CD8-positive, alpha-beta memory T cell (primary cell): ENCODE measurements at regions not wholly inside any gene's neighbourhood (a gene's known extent, or its start where the extent isn't known, plus 50 kb on each side); places are given as distances from the start of the nearest gene placed in this dataset.

ENCODE experiments used
- CTCF ChIA-PET: fragments of 350-600 bp; sonication (Branson Sonifier 250); formaldehyde crosslinking; loops from one replicate; lab custom pipeline; 2021; ENCODE audit warnings: antibody characterized with exemption; lab: Charles Lee
- POLR2A ChIA-PET: fragments of 350-600 bp; sonication (Branson Sonifier 250); formaldehyde crosslinking; loops from one replicate; lab custom pipeline; 2021; ENCODE audit warnings: antibody characterized with exemption; lab: Charles Lee
- DNase-seq, 5 donors: peaks; one replicate each; pipeline versions ENCODE4 v3.0.0 to v3.0.0-alpha.2; 2020 to 2022; ENCODE audit warnings: mixed read lengths in 1 of 5
- H3K27ac ChIP-seq: one replicate; pipeline ENCODE4 v1.7.0; 2013; ENCODE audit warnings: low read depth, mild to moderate bottlenecking, low read length, moderate library complexity
- H3K27me3 ChIP-seq: 2 replicates; pipeline ENCODE4 v1.7.0; 2013; ENCODE audit warnings: low read length, mild to moderate bottlenecking; ENCODE audit not compliant: insufficient read depth, poor library complexity, severe bottlenecking
- H3K36me3 ChIP-seq: 2 replicates; pipeline ENCODE4 v1.7.0; 2013; ENCODE audit warnings: mild to moderate bottlenecking, low read length, moderate library complexity; ENCODE audit not compliant: insufficient read depth
- H3K4me1 ChIP-seq: 2 replicates; pipeline ENCODE4 v1.7.0; 2013; ENCODE audit warnings: mild to moderate bottlenecking, low read length, moderate library complexity; ENCODE audit not compliant: insufficient read depth
- H3K4me3 ChIP-seq: 2 replicates; pipeline ENCODE4 v1.7.0; 2013; ENCODE audit warnings: mild to moderate bottlenecking, low read length
- H3K9me3 ChIP-seq: 2 replicates; pipeline ENCODE4 v1.7.0; 2013; ENCODE audit warnings: mild to moderate bottlenecking, low read length
- H3K27ac Mint-ChIP-seq, 8 donors: one replicate each; pipeline ENCODE4 v1.8.0; 2020 to 2021; ENCODE audit warnings: mixed read lengths in 8 of 8, mild to moderate bottlenecking in 6 of 8, inconsistent platforms in 3 of 8, moderate library complexity in 3 of 8
- H3K27me3 Mint-ChIP-seq, 2 donors: one replicate each; pipeline ENCODE4 v1.8.0; 2020 to 2021; ENCODE audit warnings: mixed read lengths in 2 of 2, mild to moderate bottlenecking in 1 of 2, moderate library complexity in 1 of 2
- H3K36me3 Mint-ChIP-seq, 3 donors: one replicate each; pipeline ENCODE4 v1.8.0; 2020 to 2021; ENCODE audit warnings: mixed read lengths in 3 of 3, inconsistent platforms in 1 of 3, mild to moderate bottlenecking in 1 of 3
- H3K4me1 Mint-ChIP-seq, 3 donors: one replicate each; pipeline ENCODE4 v1.8.0; 2020 to 2021; ENCODE audit warnings: mixed read lengths in 3 of 3, inconsistent platforms in 1 of 3, mild to moderate bottlenecking in 1 of 3
- H3K4me3 Mint-ChIP-seq, 7 donors: one replicate each; pipeline ENCODE4 v1.8.0; 2020 to 2021; ENCODE audit warnings: mixed read lengths in 7 of 7, mild to moderate bottlenecking in 6 of 7, moderate library complexity in 4 of 7, inconsistent platforms in 2 of 7
- H3K9me3 Mint-ChIP-seq, 5 donors: one replicate each; pipeline ENCODE4 v1.8.0; 2020 to 2022; ENCODE audit warnings: mixed read lengths in 5 of 5, mild to moderate bottlenecking in 3 of 5, moderate library complexity in 2 of 5, inconsistent platforms in 1 of 5

DNA sequence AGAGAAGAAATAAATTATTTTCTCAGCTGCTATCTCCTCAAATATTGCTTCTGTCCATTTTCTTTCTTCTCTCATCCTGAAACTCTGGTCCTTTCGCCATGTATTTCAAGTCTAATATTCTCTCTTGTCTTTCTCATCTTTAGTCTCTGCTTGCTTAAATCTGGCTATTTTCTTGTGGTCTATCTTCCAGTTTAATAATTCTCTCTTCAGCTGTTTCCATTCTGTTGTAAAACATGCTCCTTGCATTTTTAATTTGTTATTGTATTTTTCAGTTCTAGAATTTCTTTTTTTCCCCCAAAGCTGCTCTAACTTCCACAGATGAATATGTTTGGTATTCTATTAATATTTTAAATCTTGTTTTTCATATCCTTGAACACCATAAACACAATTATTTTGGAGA is 70.1 kb upstream of the TMPRSS2 start:
- Mint-ChIP-seq H3K27ac (no peak overlapping the region), H3K36me3 (peaks cover 0 to 5% (median 3%) of the 10 kb centered on the region in 3 donors), H3K9me3 (peaks cover 20 to 34% (median 24%) of the 10 kb centered on the region in 5 donors), H3K4me3 (no peak overlapping the region), H3K27me3 (peaks cover 17 to 31% of the 10 kb centered on the region in 2 donors), H3K4me1 (no peaks in the 10 kb centered on the region)
- Histone ChIP-seq H3K27ac (no peak overlapping the region), H3K27me3 (no peaks in the 10 kb centered on the region), H3K36me3 (no peaks in the 10 kb centered on the region), H3K4me3 (no peak overlapping the region), H3K4me1 (no peaks in the 10 kb centered on the region), H3K9me3 (no peaks in the 10 kb centered on the region)
- CTCF ChIA-PET, result no interaction called here
- DNase-seq, result no peak
- POLR2A ChIA-PET, result no interaction called here

DNA sequence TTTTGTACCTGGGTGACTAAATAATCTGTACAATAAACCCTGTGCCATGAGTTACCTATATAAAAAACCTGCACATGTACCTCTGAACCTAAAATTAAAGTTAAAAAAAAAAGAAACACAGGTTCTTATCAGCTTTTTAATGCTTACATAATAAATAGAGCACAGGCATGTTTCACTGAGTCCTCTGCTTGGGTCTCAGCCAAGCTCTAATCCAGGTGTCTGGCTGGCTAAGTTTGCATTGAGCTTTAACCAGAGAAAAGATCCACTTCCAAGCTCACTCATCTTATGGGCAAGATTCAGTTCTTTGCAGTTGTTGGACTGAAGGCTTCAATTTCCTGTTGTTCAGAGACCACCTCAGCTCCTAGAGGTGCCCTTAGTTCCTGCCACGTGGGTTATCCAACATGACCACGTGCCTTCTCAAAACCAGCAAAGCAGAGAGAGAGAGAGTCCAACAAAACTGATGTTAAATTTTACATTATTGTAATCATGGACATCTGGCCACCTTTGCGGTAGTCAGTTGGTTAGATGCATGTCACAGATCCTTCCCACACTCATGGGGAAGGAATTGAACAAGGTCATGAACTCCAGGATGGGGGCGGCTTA is 68.2 kb upstream of the TMPRSS2 start:
- ChIA-PET CTCF (no interaction called here), POLR2A (no interaction called here)
- H3K4me1 ChIP-seq, result no peaks in the 10 kb centered on the region
- H3K9me3 ChIP-seq, result no peaks in the 10 kb centered on the region
- H3K4me1 Mint-ChIP-seq, result no peaks in the 10 kb centered on the region
- H3K36me3 Mint-ChIP-seq, result peaks cover 0 to 10% (median 3%) of the 10 kb centered on the region in 3 donors
- no peak overlapping the region for H3K4me3 ChIP-seq
- H3K27ac ChIP-seq, result no peak overlapping the region
- H3K27me3 ChIP-seq, result no peaks in the 10 kb centered on the region
- no peaks in the 10 kb centered on the region for H3K36me3 ChIP-seq
- no peak overlapping the region for H3K4me3 Mint-ChIP-seq
- H3K27ac Mint-ChIP-seq, result no peak overlapping the region
- no peak for DNase-seq
- H3K9me3 Mint-ChIP-seq, result peaks cover 28 to 46% (median 33%) of the 10 kb centered on the region in 5 donors
- peaks cover 17 to 25% of the 10 kb centered on the region in 2 donors for H3K27me3 Mint-ChIP-seq

DNA sequence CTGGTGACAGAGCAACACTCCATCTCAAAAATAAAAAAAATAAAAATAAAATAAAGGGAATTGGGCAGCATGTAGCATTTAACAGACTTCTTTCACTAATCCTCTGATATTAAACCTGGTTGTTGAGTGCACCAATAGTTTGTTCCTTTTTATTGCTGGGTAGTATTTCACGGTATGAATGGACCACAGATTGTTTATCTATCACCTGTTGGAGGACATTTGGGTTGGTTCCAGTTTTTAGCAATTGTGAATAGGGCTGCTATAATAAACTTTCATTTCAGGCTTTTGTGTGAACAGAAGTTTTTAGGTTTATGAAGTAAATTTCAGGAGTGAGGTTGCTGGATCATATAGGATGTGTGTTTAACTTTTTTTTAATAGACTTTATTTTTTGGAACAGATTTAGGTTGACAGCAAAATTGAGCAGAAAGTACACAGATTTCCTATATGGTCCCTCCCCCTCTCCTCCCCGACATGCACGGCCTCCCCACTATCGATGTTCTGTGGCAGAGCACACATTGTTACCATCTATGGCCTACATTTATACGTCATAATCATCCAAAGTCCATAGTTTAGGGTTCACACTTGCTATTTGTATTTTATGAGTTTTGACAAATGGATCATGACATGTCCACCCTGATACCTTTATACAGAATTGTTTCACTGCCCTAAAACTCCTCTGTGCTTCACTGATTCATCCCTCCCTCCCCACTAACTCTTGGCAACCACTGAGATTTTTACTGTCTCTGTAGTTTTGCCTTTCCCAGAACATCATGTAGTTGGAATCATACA is 66.1 kb upstream of the TMPRSS2 start:
- H3K9me3 Mint-ChIP-seq, result peaks cover 31 to 42% (median 37%) of the 10 kb centered on the region in 5 donors
- DNase-seq, result no peak
- POLR2A ChIA-PET, result no interaction called here
- Histone ChIP-seq H3K27me3 (no peaks in the 10 kb centered on the region), H3K9me3 (no peaks in the 10 kb centered on the region), H3K27ac (no peak overlapping the region), H3K4me1 (no peaks in the 10 kb centered on the region), H3K4me3 (no peak overlapping the region), H3K36me3 (no peaks in the 10 kb centered on the region)
- H3K36me3 Mint-ChIP-seq, result peaks cover 0 to 14% (median 3%) of the 10 kb centered on the region in 3 donors
- no peak overlapping the region for H3K4me3 Mint-ChIP-seq
- H3K27ac Mint-ChIP-seq, result no peak overlapping the region
- peaks cover 15 to 20% of the 10 kb centered on the region in 2 donors for H3K27me3 Mint-ChIP-seq
- CTCF ChIA-PET, result no interaction called here
- no peaks in the 10 kb centered on the region for H3K4me1 Mint-ChIP-seq

DNA sequence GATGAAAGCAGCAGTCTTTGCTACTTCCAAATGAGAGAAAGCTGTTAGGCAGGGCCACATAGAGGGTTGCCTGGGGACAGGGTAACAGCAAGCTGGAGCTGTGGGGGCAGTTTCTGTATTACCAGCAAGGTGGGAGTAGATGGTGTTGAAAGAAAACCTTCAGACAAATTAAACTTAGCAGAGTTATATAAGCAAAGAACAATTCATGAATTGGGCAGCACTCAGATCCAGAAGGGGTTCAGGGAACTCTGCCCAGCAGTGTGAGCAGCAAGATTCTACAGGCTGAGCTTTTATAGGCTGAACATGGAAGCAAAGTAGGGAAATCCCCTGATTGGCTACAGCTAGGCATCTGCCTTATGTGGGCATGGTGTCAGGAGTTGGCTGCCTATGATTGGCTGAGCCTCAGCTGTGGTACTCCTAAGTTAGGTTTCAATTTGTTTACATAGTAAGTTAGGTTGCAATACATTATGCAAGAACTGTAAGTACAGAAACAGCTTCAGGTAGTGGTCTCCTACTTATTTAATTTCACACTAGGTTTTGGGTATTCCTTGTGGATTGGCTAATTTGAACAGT is 64.1 kb upstream of the TMPRSS2 start:
- no peaks in the 10 kb centered on the region for H3K4me1 ChIP-seq
- ChIA-PET POLR2A (no interaction called here), CTCF (interaction anchor here (1.1 kb wide), 1 partner anchor 52 kb away, joined by 3 read pairs; no protein-coding TSS in a partner anchor)
- no peaks in the 10 kb centered on the region for H3K9me3 ChIP-seq
- H3K4me3 ChIP-seq, result no peak overlapping the region
- H3K27ac ChIP-seq, result no peak overlapping the region
- H3K27me3 ChIP-seq, result no peaks in the 10 kb centered on the region
- H3K36me3 ChIP-seq, result no peaks in the 10 kb centered on the region
- H3K27me3 Mint-ChIP-seq, result peaks cover 20 to 29% of the 10 kb centered on the region in 2 donors
- no peak for DNase-seq
- H3K36me3 Mint-ChIP-seq, result peaks cover 0 to 14% (median 3%) of the 10 kb centered on the region in 3 donors
- no peaks in the 10 kb centered on the region for H3K4me1 Mint-ChIP-seq
- no peak overlapping the region for H3K4me3 Mint-ChIP-seq
- peaks cover 21 to 25% (median 23%) of the 10 kb centered on the region in 5 donors for H3K9me3 Mint-ChIP-seq
- no peak overlapping the region for H3K27ac Mint-ChIP-seq

DNA sequence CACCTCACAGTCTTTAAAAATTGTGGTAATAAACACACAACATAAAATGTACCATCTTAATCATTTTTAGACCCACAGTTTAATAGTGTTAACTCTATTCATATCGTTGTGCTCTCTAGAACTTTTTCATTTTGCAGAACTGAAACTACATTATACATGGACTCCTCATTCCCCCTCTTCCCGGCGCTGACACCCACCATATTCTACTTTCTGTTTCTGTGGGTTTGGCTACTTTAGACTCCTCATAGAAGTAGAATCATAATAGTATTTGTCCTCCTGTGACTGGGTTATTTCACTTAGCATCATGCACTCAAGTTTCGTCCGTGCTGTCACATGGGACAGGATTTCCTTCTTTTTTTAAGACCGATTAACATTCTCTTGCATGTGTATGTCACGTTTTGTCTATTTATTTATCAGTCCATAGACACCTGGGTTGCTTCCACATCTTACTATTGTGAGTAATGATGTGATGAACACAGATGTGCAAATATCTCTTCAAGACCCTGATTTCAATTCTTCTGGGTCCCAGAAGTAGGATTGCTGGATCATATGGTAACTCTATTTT is 62.9 kb upstream of the TMPRSS2 start:
- H3K4me1 Mint-ChIP-seq, result no peaks in the 10 kb centered on the region
- H3K27me3 ChIP-seq, result no peaks in the 10 kb centered on the region
- H3K4me1 ChIP-seq, result no peaks in the 10 kb centered on the region
- H3K9me3 ChIP-seq, result no peaks in the 10 kb centered on the region
- no peaks in the 10 kb centered on the region for H3K36me3 ChIP-seq
- no peak overlapping the region for H3K4me3 Mint-ChIP-seq
- peaks cover 11 to 21% (median 19%) of the 10 kb centered on the region in 5 donors for H3K9me3 Mint-ChIP-seq
- H3K4me3 ChIP-seq, result no peak overlapping the region
- no peak for DNase-seq
- peaks cover 0 to 14% (median 3%) of the 10 kb centered on the region in 3 donors for H3K36me3 Mint-ChIP-seq
- H3K27ac Mint-ChIP-seq, result no peak overlapping the region
- peaks cover 15 to 29% of the 10 kb centered on the region in 2 donors for H3K27me3 Mint-ChIP-seq
- POLR2A ChIA-PET, result no interaction called here
- CTCF ChIA-PET, result interaction anchor here (1.1 kb wide), 1 partner anchor 53 kb away, joined by 3 read pairs; no protein-coding TSS in a partner anchor
- H3K27ac ChIP-seq, result no peak overlapping the region

DNA sequence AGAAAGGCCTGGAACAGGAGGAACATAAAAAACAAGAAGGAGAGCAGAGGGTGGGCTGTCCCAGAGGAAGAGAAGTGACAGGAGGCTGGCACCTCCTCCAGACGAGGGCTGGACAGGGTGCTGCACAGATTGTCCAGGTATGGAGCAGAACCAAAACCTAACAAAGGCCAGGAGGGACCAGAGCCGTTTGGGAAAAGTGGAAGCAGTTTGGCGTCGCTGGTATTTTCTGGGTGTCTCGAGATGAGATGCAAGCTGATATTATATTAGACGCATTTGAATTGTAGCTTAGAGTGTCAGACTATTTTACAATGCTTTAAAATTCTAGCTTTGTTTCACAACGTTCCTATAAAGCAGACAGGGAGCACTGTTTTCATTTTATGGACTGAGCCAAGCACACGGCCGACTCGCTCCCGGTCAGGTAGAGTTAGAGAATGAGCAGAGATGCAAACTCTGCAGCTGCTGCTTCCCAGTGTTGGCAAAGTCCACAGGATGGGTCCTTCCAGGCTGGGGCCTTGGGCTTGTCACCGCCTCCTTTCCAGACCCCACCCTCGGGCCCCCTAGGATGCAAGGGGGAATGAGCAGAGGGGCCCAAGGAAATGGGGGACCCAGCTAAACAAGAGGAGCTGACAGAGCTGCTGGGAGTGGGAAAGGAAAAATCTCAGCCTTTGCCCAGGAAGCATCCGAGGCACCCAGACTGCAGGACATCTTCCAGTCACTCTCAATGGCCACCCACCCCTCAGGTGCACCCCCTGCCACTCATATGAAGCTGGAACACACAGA is 60.8 kb upstream of the TMPRSS2 start:
- peak overlapping the region in 1 of 8 donors; percentile 27 for H3K27ac Mint-ChIP-seq
- Histone ChIP-seq H3K4me3 (no peak overlapping the region), H3K27ac (no peak overlapping the region), H3K36me3 (no peaks in the 10 kb centered on the region), H3K9me3 (no peaks in the 10 kb centered on the region), H3K4me1 (no peaks in the 10 kb centered on the region), H3K27me3 (no peaks in the 10 kb centered on the region)
- peaks cover 0 to 8% (median 0%) of the 10 kb centered on the region in 3 donors for H3K36me3 Mint-ChIP-seq
- ChIA-PET CTCF (no interaction called here), POLR2A (no interaction called here)
- peaks cover 6 to 8% (median 7%) of the 10 kb centered on the region in 3 donors for H3K4me1 Mint-ChIP-seq
- H3K9me3 Mint-ChIP-seq, result peaks cover 10 to 15% (median 11%) of the 10 kb centered on the region in 5 donors
- DNase-seq, result no peak
- no peak overlapping the region for H3K4me3 Mint-ChIP-seq
- H3K27me3 Mint-ChIP-seq, result peaks cover 15 to 25% of the 10 kb centered on the region in 2 donors

DNA sequence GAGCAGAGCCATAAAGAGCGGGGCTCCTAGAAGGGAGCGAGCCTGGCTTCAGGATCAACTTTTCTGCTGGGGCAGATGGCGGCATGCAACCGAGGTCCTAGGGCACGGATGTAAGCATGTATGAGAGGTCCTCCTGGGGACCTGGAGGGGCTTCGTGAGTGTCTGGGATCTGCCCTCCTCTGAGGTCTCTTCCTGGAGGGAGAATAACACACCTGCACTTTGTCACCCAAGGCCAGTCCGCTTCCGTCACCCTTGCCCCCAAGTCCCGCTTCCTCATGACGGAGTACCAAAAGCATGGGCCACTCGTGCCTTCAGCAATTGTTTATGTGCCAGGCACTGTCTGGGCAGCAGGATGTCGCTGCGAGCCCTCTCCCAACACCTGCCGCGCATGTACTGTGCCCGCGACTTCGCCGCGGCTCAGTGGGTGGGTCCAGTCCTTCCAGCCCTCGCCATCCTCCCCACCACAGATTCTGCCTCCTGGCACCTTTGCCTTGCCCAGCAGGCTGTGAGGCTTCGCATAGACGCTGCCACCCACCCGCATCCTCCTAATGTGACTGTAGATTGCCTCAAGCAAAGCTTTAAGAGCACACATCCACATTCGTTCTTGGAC is 60.0 kb upstream of the TMPRSS2 start:
- Histone ChIP-seq H3K4me1 (no peaks in the 10 kb centered on the region), H3K27ac (no peak overlapping the region), H3K9me3 (no peaks in the 10 kb centered on the region), H3K4me3 (no peak overlapping the region), H3K36me3 (no peaks in the 10 kb centered on the region), H3K27me3 (no peaks in the 10 kb centered on the region)
- H3K4me1 Mint-ChIP-seq, result peaks cover 6 to 8% (median 7%) of the 10 kb centered on the region in 3 donors
- peaks cover 10 to 13% (median 11%) of the 10 kb centered on the region in 5 donors for H3K9me3 Mint-ChIP-seq
- CTCF ChIA-PET, result no interaction called here
- DNase-seq, result no peak
- peak overlapping the region in 1 of 8 donors; percentile 1 for H3K27ac Mint-ChIP-seq
- peaks cover 12 to 29% of the 10 kb centered on the region in 2 donors for H3K27me3 Mint-ChIP-seq
- POLR2A ChIA-PET, result no interaction called here
- peaks cover 0 to 8% (median 0%) of the 10 kb centered on the region in 3 donors for H3K36me3 Mint-ChIP-seq
- H3K4me3 Mint-ChIP-seq, result no peak overlapping the region
